ENCODE measurements at regions not wholly inside any gene's neighbourhood (a gene's known extent, or its start where the extent isn't known, plus 50 kb on each side); places are given as distances from the start of the nearest gene placed in this dataset.

GRCh38 chr12:85688837-85689236 lies 147.4 kb downstream of the RASSF9 start:
- in situ Hi-C loops (cut with HindIII; ENCODE audit: low sequenced_read_pairs): no loop called here
- H3K4me3 ChIP-seq (ENCODE audit: low read depth, low read length): no peak overlapping the region
- no peak for TF ChIP-seq CTCF (IDR thresholded peaks at IDR 0.05; ENCODE audit: low read depth, low read length, missing control alignments)
- DNase-seq (ENCODE audit: low read depth): no peak

GRCh38 chr12:85690146-85690545 lies 146.1 kb downstream of the RASSF9 start:
- no peak for DNase-seq (ENCODE audit: low read depth)
- TF ChIP-seq CTCF (IDR thresholded peaks at IDR 0.05; ENCODE audit: low read depth, low read length, missing control alignments): no peak
- H3K4me3 ChIP-seq (ENCODE audit: low read depth, low read length): no peak overlapping the region
- in situ Hi-C loops (cut with HindIII; ENCODE audit: low sequenced_read_pairs): no loop called here

GRCh38 chr12:85693093-85693665 lies 143.0 kb downstream of the RASSF9 start:
- H3K4me3 ChIP-seq (ENCODE audit: low read depth, low read length): no peak overlapping the region
- in situ Hi-C loops (cut with HindIII; ENCODE audit: low sequenced_read_pairs): no loop called here
- TF ChIP-seq CTCF (IDR thresholded peaks at IDR 0.05; ENCODE audit: low read depth, low read length, missing control alignments): no peak
- no peak for DNase-seq (ENCODE audit: low read depth)

- no peak for DNase-seq (ENCODE audit: low read depth)
- H3K4me3 ChIP-seq (ENCODE audit: low read depth, low read length): no peak overlapping the region
- TF ChIP-seq CTCF (IDR thresholded peaks at IDR 0.05; ENCODE audit: low read depth, low read length, missing control alignments): no peak
- in situ Hi-C loops (cut with HindIII; ENCODE audit: low sequenced_read_pairs): no loop called here
Observed at GRCh38 chr12:85695097-85695715, 141.0 kb downstream of the RASSF9 start.

- TF ChIP-seq CTCF (IDR thresholded peaks at IDR 0.05; ENCODE audit: low read depth, low read length, missing control alignments): no peak
- in situ Hi-C loops (cut with HindIII; ENCODE audit: low sequenced_read_pairs): no loop called here
- DNase-seq (ENCODE audit: low read depth): no peak
Observed at GRCh38 chr12:85697003-85697402, 139.2 kb downstream of the RASSF9 start.

GRCh38 chr12:85698937-85699336 lies 137.3 kb downstream of the RASSF9 start:
- TF ChIP-seq CTCF (IDR thresholded peaks at IDR 0.05; ENCODE audit: low read depth, low read length, missing control alignments): no peak
- DNase-seq (ENCODE audit: low read depth): no peak
- no peak overlapping the region for H3K4me3 ChIP-seq (ENCODE audit: low read depth, low read length)
- in situ Hi-C loops (cut with HindIII; ENCODE audit: low sequenced_read_pairs): no loop called here

More at GRCh38 chr12:85697003-85697402, 139.2 kb downstream of the RASSF9 start:
- H3K4me3 ChIP-seq (ENCODE audit: low read depth, low read length): no peak overlapping the region
